CD4-positive, alpha-beta T cell (primary cell): ENCODE measurements at regions not wholly inside any gene's neighbourhood (a gene's known extent, or its start where the extent isn't known, plus 50 kb on each side); places are given as distances from the start of the nearest gene placed in this dataset.

Experiments
- ATAC-seq: fragments of 200-7000 bp; cut with Tn5 transposase; one replicate; pipeline ENCODE4 v1.10.0; 2022; ENCODE audit warnings: mild to moderate bottlenecking; ENCODE audit not compliant: poor library complexity
- CTCF ChIA-PET: fragments of 350-600 bp; sonication (Branson Sonifier 250); formaldehyde crosslinking; loops from one replicate; lab custom pipeline; 2021; ENCODE audit warnings: antibody characterized with exemption, inconsistent platforms; lab: Charles Lee
- POLR2A ChIA-PET: fragments of 350-600 bp; sonication (Branson Sonifier 250); formaldehyde crosslinking; loops from one replicate; lab custom pipeline; 2021; ENCODE audit warnings: antibody characterized with exemption, inconsistent platforms; lab: Charles Lee
- DNase-seq, 14 experiments: peaks; one replicate each; pipeline ENCODE4 v3.0.0-alpha.2; 2013 to 2020; ENCODE audit warnings: mixed read lengths in 2 of 14
- H3K27ac ChIP-seq, 2 donors: one replicate each; pipeline versions ENCODE4 v1.5.1 to v1.7.0; 2013; ENCODE audit warnings: low read length in 2 of 2, low read depth in 1 of 2, mild to moderate bottlenecking in 1 of 2
- H3K27me3 ChIP-seq, 2 experiments: 1 replicate in 1 of 2; 2 replicates in 1 of 2; pipeline versions ENCODE4 v1.6.1 to v1.7.0; 2013; ENCODE audit warnings: low read length in 2 of 2, control low read depth in 1 of 2, mild to moderate bottlenecking in 1 of 2, moderate library complexity in 1 of 2; ENCODE audit not compliant: insufficient read depth in 2 of 2, control insufficient read depth in 1 of 2
- H3K36me3 ChIP-seq: one replicate; pipeline ENCODE4 v1.6.1; 2013; ENCODE audit warnings: low read length, control low read depth; ENCODE audit not compliant: insufficient read depth
- H3K4me1 ChIP-seq: one replicate; pipeline ENCODE4 v1.6.1; 2013; ENCODE audit warnings: low read length, control low read depth; ENCODE audit not compliant: insufficient read depth
- H3K4me3 ChIP-seq: one replicate; pipeline ENCODE4 v1.5.1; 2013; ENCODE audit warnings: mild to moderate bottlenecking, low read length, moderate library complexity
- H3K9me3 ChIP-seq, 2 experiments: 1 replicate in 1 of 2; 2 replicates in 1 of 2; pipeline versions ENCODE4 v1.6.1 to v1.7.0; 2013; ENCODE audit warnings: low read length in 2 of 2, mild to moderate bottlenecking in 2 of 2, control low read depth in 1 of 2, moderate library complexity in 1 of 2; ENCODE audit not compliant: control insufficient read depth in 1 of 2, insufficient read depth in 1 of 2
- H3K27ac Mint-ChIP-seq: one replicate; pipeline ENCODE4 v1.8.0; 2020; ENCODE audit warnings: mixed read lengths
- H3K27me3 Mint-ChIP-seq: one replicate; pipeline ENCODE4 v1.8.0; 2021; ENCODE audit warnings: mixed read lengths
- H3K36me3 Mint-ChIP-seq: one replicate; pipeline ENCODE4 v1.8.0; 2021; ENCODE audit warnings: low read depth, mixed read lengths
- H3K4me1 Mint-ChIP-seq: one replicate; pipeline ENCODE4 v1.8.0; 2021; ENCODE audit warnings: low read depth, mixed read lengths
- H3K4me3 Mint-ChIP-seq: one replicate; pipeline ENCODE4 v1.8.0; 2020; ENCODE audit warnings: mild to moderate bottlenecking, mixed read lengths
- H3K9me3 Mint-ChIP-seq: one replicate; pipeline ENCODE4 v1.8.0; 2020; ENCODE audit warnings: mixed read lengths
- intact Hi-C, 2 experiments: fragments of 100-400 bp; cut with DNase I in 1 of 2; cut with micrococcal nuclease in 1 of 2; formaldehyde crosslinking; loops; one replicate each; pipeline versions ENCODE4 v1.15.1 to v1.9.0; 2023 to 2025; cut with DNase I, micrococcal nuclease
- TF ChIP-seq, protein P1 (sequence below): fragments of 200-600 bp; IDR thresholded peaks from one replicate; pipeline ENCODE4 v1.8.0; 2022; ENCODE audit warnings: antibody characterized with exemption, mild to moderate bottlenecking

- CTCF ChIA-PET: no interaction called here
- Histone ChIP-seq H3K36me3 (no peaks in the 10 kb centered on the region), H3K27ac (no peak overlapping the region), H3K27me3 (no peaks in the 10 kb centered on the region), H3K9me3 (no peaks in the 10 kb centered on the region), H3K4me1 (no peaks in the 10 kb centered on the region), H3K4me3 (no peak overlapping the region)
- no peaks in the 10 kb centered on the region for H3K27me3 Mint-ChIP-seq
- H3K4me1 Mint-ChIP-seq: no peaks in the 10 kb centered on the region
- intact Hi-C loops: no loop called here
- H3K4me3 Mint-ChIP-seq: no peak overlapping the region
- no peaks in the 10 kb centered on the region for H3K36me3 Mint-ChIP-seq
- no peak overlapping the region for H3K27ac Mint-ChIP-seq
- no peaks in the 10 kb centered on the region for H3K9me3 Mint-ChIP-seq
- ATAC-seq (no peak), DNase-seq (no peak)
- TF ChIP-seq, protein P1, sequence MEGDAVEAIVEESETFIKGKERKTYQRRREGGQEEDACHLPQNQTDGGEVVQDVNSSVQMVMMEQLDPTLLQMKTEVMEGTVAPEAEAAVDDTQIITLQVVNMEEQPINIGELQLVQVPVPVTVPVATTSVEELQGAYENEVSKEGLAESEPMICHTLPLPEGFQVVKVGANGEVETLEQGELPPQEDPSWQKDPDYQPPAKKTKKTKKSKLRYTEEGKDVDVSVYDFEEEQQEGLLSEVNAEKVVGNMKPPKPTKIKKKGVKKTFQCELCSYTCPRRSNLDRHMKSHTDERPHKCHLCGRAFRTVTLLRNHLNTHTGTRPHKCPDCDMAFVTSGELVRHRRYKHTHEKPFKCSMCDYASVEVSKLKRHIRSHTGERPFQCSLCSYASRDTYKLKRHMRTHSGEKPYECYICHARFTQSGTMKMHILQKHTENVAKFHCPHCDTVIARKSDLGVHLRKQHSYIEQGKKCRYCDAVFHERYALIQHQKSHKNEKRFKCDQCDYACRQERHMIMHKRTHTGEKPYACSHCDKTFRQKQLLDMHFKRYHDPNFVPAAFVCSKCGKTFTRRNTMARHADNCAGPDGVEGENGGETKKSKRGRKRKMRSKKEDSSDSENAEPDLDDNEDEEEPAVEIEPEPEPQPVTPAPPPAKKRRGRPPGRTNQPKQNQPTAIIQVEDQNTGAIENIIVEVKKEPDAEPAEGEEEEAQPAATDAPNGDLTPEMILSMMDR: no peak
- POLR2A ChIA-PET: no interaction called here
These were observed 84.7 kb upstream of the RAB27B start for GRCh38 chr18:54743605-54743995.

DNA sequence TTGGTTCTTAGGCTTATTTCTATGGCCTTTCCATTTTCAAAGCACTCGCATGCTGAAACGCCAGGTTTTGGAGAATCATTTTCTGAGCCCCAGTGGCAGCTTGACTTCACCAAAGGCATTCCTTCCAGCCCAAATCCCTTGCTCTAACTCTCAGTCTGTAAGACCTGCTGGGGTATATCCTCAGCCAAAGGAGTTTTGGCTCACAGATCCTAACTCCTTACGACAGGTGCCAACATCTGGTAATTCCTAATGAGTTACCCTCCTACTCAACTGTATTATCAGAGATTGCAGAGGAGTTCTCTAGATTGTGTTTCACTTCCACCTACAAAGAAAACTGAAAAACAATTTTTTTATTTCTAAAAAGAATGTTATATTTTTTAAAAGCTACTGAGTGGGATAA lies 79.0 kb upstream of the RAB27B start:
- H3K9me3 Mint-ChIP-seq: no peaks in the 10 kb centered on the region
- H3K4me1 ChIP-seq: no peaks in the 10 kb centered on the region
- TF ChIP-seq, protein P1: no peak
- no peaks in the 10 kb centered on the region for H3K36me3 Mint-ChIP-seq
- no peaks in the 10 kb centered on the region for H3K4me1 Mint-ChIP-seq
- H3K27me3 ChIP-seq: no peaks in the 10 kb centered on the region
- intact Hi-C loops: no loop called here
- POLR2A ChIA-PET: no interaction called here
- H3K36me3 ChIP-seq: no peaks in the 10 kb centered on the region
- no peak overlapping the region for H3K4me3 ChIP-seq
- DNase-seq (no peak), ATAC-seq (no peak)
- H3K27ac ChIP-seq: no peak overlapping the region
- H3K27me3 Mint-ChIP-seq: no peaks in the 10 kb centered on the region
- H3K9me3 ChIP-seq: no peaks in the 10 kb centered on the region
- no peak overlapping the region for H3K4me3 Mint-ChIP-seq
- no peak overlapping the region for H3K27ac Mint-ChIP-seq
- CTCF ChIA-PET: no interaction called here

DNA sequence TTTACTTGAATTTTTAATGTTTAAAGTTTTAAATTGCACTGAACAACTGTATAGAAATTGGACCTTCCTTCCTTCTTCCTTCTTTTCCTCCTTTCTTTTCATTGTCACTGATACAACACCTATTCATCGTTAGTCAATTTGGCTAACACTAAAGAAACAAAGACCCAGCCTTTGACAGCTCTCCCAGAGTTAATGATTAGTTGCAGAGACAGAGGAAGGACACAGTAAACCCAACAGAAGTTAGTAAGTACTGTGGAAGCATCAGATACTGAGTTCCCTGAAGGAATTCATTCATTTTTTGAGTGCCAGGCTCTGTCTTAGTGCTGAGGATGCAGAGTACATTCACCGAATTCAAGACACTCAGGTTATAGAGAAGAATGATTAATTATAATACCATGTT lies 77.9 kb upstream of the RAB27B start:
- Histone ChIP-seq H3K9me3 (no peaks in the 10 kb centered on the region), H3K27me3 (no peaks in the 10 kb centered on the region), H3K4me3 (no peak overlapping the region), H3K27ac (no peak overlapping the region), H3K4me1 (no peaks in the 10 kb centered on the region), H3K36me3 (no peaks in the 10 kb centered on the region)
- DNase-seq (no peak), ATAC-seq (no peak)
- intact Hi-C loops: no loop called here
- no peaks in the 10 kb centered on the region for H3K4me1 Mint-ChIP-seq
- ChIA-PET POLR2A (no interaction called here), CTCF (no interaction called here)
- H3K27ac Mint-ChIP-seq: no peak overlapping the region
- H3K9me3 Mint-ChIP-seq: no peaks in the 10 kb centered on the region
- no peak overlapping the region for H3K4me3 Mint-ChIP-seq
- H3K27me3 Mint-ChIP-seq: no peaks in the 10 kb centered on the region
- TF ChIP-seq, protein P1: no peak
- no peaks in the 10 kb centered on the region for H3K36me3 Mint-ChIP-seq
